ENCODE measurements at regions not wholly inside any gene's neighbourhood (a gene's known extent, or its start where the extent isn't known, plus 50 kb on each side); places are given as distances from the start of the nearest gene placed in this dataset.

DNA sequence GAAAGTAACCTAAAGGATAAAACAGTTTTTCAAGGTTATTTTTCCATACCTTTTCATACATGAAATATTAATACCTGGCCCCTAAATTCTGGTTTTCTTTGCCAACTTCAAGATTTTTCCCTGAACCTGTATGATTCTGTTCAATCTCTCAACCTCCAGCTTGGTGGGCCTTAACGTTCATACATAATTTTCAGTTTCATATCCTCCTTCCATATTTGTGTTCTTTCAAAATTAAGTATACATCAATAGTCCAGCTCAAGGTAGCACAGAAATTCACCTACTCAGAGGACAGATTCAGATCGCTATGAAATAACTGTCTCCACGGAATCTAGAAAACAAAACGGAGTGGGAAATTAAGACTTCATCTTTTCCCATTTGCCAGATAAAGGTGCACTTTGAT, 505.8 kb upstream of the GHITM start (continued):
- TF ChIP-seq EZH2 (IDR thresholded peaks at IDR 0.05) (no peak), JUND (IDR thresholded peaks at IDR 0.05) (no peak)

DNA sequence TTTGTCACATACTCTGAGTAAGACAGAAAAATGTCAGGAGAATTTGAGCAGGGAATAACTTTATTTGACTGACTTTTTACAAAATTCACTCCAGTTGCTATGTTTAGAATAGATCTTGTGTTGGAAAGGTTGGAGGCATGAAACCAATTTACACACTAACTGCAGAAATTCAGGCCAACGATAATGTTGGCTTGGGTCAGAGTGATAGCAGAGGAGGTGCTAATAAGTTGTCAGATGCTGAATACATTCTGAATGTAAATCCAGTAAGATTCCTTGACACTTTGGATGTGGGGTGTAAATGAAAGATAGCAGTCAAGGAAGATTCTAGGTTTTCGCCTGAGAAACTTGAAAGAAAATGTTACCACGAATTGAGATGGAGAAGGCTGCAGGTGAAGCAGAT, 502.5 kb upstream of the GHITM start:
- BruUV-seq (replicated peaks), result no TSS peak
- intact Hi-C loops (cut with micrococcal nuclease), result no loop called here
- H3K27ac ChIP-seq (ENCODE audit: low read depth, low read length), result no peak overlapping the region

More for the DNA sequence above, 502.5 kb upstream of the GHITM start:
- Histone ChIP-seq H3K4me1 (ENCODE audit: control insufficient read depth in 1 of 2, insufficient read depth in 2 of 2, low read length in 2 of 2) (no peaks in the 10 kb centered on the region), H3K4me2 (ENCODE audit: low read length) (no peak overlapping the region), H3K27me3 (ENCODE audit: insufficient read depth, low read length) (no peaks in the 10 kb centered on the region), H3K36me3 (ENCODE audit: control insufficient read depth in 1 of 2, insufficient read depth in 2 of 2, low read length in 2 of 2) (no peaks in the 10 kb centered on the region), H3K9me2 (ENCODE audit: insufficient read depth) (no peaks in the 10 kb centered on the region), H3K79me2 (ENCODE audit: insufficient read depth, low read length) (no peaks in the 10 kb centered on the region), H3K9me3 (ENCODE audit: control insufficient read depth in 1 of 2, insufficient read depth in 1 of 2, low read depth in 1 of 2, low read length in 2 of 2) (peaks cover 0 to 4% of the 10 kb centered on the region in 2 experiments; a peak in 1 of 4 replicates), H3K9ac (ENCODE audit: low read length) (no peak overlapping the region), H4K20me1 (ENCODE audit: insufficient read depth) (no peaks in the 10 kb centered on the region), H2AFZ (ENCODE audit: low read depth, low read length, poor library complexity, severe bottlenecking) (no peak overlapping the region), H3K4me3 (replicated peaks in 1 of 2; ENCODE audit: low read depth in 1 of 2, low read length in 2 of 2) (no peak overlapping the region)
- DNase-seq (ENCODE audit: low read depth, low spot score) (no peak), ATAC-seq (no peak)
- POLR2A ChIA-PET, result no interaction called here
- CTCF ChIA-PET, result no interaction called here
- RAD21 ChIA-PET (ENCODE audit: low non-redundant PET in 1 of 2, low total read pairs in 2 of 2, uncharacterized antibody in 2 of 2, unreplicated experiment in 2 of 2), result no interaction called here
- no peak for TF ChIP-seq CTCF (IDR thresholded peaks at IDR 0.05 in 2 of 3, conservative IDR thresholded peaks at IDR 0.05 in 1 of 3; ENCODE audit: borderline replicate concordance in 1 of 3, insufficient read depth in 1 of 3, low read depth in 2 of 3, low read length in 2 of 3)
- no peak for TF ChIP-seq CBX3 (IDR thresholded peaks at IDR 0.05; ENCODE audit: low read depth)
- no peak for TF ChIP-seq TCF7L2 (IDR thresholded peaks at IDR 0.05; ENCODE audit: borderline replicate concordance, extremely low read depth, insufficient read depth, insufficient read length)
- TF ChIP-seq CEBPB (IDR thresholded peaks at IDR 0.05; ENCODE audit: low read depth), result no peak
- TF ChIP-seq SIN3A (IDR thresholded peaks at IDR 0.05; ENCODE audit: low read depth), result no peak
- TF ChIP-seq ZBTB33 (IDR thresholded peaks at IDR 0.05; ENCODE audit: extremely low read depth, insufficient replicate concordance, low read length), result no peak
- TF ChIP-seq EZH2phosphoT487 (IDR thresholded peaks at IDR 0.05; ENCODE audit: borderline replicate concordance), result no peak
- no peak for TF ChIP-seq RAD21 (IDR thresholded peaks at IDR 0.05; ENCODE audit: low read depth)
- TF ChIP-seq, protein P1, sequence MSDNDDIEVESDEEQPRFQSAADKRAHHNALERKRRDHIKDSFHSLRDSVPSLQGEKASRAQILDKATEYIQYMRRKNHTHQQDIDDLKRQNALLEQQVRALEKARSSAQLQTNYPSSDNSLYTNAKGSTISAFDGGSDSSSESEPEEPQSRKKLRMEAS (IDR thresholded peaks at IDR 0.05), result no peak
- TF ChIP-seq JUND (IDR thresholded peaks at IDR 0.05), result no peak
- TF ChIP-seq EGR1 (IDR thresholded peaks at IDR 0.05; ENCODE audit: low read depth), result no peak
- no peak for TF ChIP-seq SRF (IDR thresholded peaks at IDR 0.05; ENCODE audit: low read depth)
- TF ChIP-seq, protein P2, sequence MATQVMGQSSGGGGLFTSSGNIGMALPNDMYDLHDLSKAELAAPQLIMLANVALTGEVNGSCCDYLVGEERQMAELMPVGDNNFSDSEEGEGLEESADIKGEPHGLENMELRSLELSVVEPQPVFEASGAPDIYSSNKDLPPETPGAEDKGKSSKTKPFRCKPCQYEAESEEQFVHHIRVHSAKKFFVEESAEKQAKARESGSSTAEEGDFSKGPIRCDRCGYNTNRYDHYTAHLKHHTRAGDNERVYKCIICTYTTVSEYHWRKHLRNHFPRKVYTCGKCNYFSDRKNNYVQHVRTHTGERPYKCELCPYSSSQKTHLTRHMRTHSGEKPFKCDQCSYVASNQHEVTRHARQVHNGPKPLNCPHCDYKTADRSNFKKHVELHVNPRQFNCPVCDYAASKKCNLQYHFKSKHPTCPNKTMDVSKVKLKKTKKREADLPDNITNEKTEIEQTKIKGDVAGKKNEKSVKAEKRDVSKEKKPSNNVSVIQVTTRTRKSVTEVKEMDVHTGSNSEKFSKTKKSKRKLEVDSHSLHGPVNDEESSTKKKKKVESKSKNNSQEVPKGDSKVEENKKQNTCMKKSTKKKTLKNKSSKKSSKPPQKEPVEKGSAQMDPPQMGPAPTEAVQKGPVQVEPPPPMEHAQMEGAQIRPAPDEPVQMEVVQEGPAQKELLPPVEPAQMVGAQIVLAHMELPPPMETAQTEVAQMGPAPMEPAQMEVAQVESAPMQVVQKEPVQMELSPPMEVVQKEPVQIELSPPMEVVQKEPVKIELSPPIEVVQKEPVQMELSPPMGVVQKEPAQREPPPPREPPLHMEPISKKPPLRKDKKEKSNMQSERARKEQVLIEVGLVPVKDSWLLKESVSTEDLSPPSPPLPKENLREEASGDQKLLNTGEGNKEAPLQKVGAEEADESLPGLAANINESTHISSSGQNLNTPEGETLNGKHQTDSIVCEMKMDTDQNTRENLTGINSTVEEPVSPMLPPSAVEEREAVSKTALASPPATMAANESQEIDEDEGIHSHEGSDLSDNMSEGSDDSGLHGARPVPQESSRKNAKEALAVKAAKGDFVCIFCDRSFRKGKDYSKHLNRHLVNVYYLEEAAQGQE (IDR thresholded peaks at IDR 0.05; ENCODE audit: low read depth), result no peak
- no peak for TF ChIP-seq ZFX (IDR thresholded peaks at IDR 0.05)
- TF ChIP-seq YY1 (IDR thresholded peaks at IDR 0.05; ENCODE audit: extremely low read depth, insufficient replicate concordance, low read depth, low read length), result no peak
- TF ChIP-seq POLR2AphosphoS5 (IDR thresholded peaks at IDR 0.05; ENCODE audit: low read depth, low read length), result no peak
- no peak for TF ChIP-seq SP1 (IDR thresholded peaks at IDR 0.05; ENCODE audit: low read depth)
- no peak for TF ChIP-seq ZNF274 (IDR thresholded peaks at IDR 0.05; ENCODE audit: low read depth, low read length)
- TF ChIP-seq FOSL1 (IDR thresholded peaks at IDR 0.05; ENCODE audit: low read depth), result no peak
- TF ChIP-seq ELF1 (IDR thresholded peaks at IDR 0.05; ENCODE audit: borderline replicate concordance, low read depth), result no peak

All from HCT116 (cell line).